Right lobe of liver (tissue), 6 donors: ENCODE measurements at regions not wholly inside any gene's neighbourhood (a gene's known extent, or its start where the extent isn't known, plus 50 kb on each side); places are given as distances from the start of the nearest gene placed in this dataset.

Source experiments
- ATAC-seq, 4 donors: fragments of 200-7000 bp; cut with Tn5 transposase; one replicate each; pipeline ENCODE4 v1.9.1; 2020; ENCODE audit warnings: mild to moderate bottlenecking in 4 of 4, moderate library complexity in 4 of 4
- DNase-seq, 3 donors: peaks; one replicate each; pipeline ENCODE4 v3.0.0-alpha.2; 2020
- H3K27ac ChIP-seq, 3 donors: fragments of 200-600 bp; one replicate each; pipeline ENCODE4 v1.8.0; 2022
- H3K27me3 ChIP-seq, 2 donors: fragments of 200-600 bp; one replicate each; pipeline ENCODE4 v1.8.0; 2022
- H3K36me3 ChIP-seq, 4 donors: fragments of 200-600 bp; sonication (generic) in 1 of 4; one replicate each; pipeline versions ENCODE4 v1.5.1 to v1.8.0; 2017 to 2022; ENCODE audit warnings: control low read depth in 1 of 4
- H3K4me1 ChIP-seq, 4 donors: fragments of 200-600 bp; sonication (generic) in 1 of 4; one replicate each; pipeline versions ENCODE4 v1.5.1 to v1.8.0; 2017 to 2022; ENCODE audit warnings: control low read depth in 1 of 4
- H3K4me3 ChIP-seq, 3 donors: fragments of 200-600 bp; one replicate each; pipeline ENCODE4 v1.8.0; 2022
- H3K9me3 ChIP-seq, 4 donors: fragments of 200-600 bp; sonication (generic) in 1 of 4; one replicate each; pipeline versions ENCODE4 v1.5.1 to v1.8.0; 2017 to 2022; ENCODE audit warnings: control low read depth in 1 of 4
- POLR2A ChIP-seq: fragments of 450-650 bp; IDR thresholded peaks from one replicate; pipeline ENCODE4 v1.6.1; 2017; ENCODE audit warnings: antibody characterized with exemption, mild to moderate bottlenecking
- WGBS: methylation state at CpG from one replicate; pipeline ENCODE4 v1.1.6; 2018; ENCODE audit warnings: low coverage, low lambda C conversion rate; ENCODE audit not compliant: insufficient coverage; ENCODE audit errors: missing lambda C conversion rate; 5-methylcytosine and 5-hydroxymethylcytosine counted together
- intact Hi-C, 2 donors: fragments of 100-400 bp; cut with DNase I; formaldehyde crosslinking; loops; one replicate each; pipeline versions ENCODE4 v1.11.2 to v1.14.1; 2022
- TF ChIP-seq, protein P1 (sequence below), 4 donors: fragments of 200-600 bp in 3 of 4; fragments of 450-650 bp in 1 of 4; IDR thresholded peaks; one replicate each; pipeline versions ENCODE4 v1.5.1 to v1.8.0; 2016 to 2022; ENCODE audit warnings: antibody characterized with exemption in 4 of 4, mild to moderate bottlenecking in 2 of 4
- donor health status: DM: no; HTN: yes; CAD: no.
- donor health status: DM: no; HTN: no; CAD: no.
- donor health status: DM: no; HTN: no; CAD: no.
- donor health status: DM: no; HTN: yes; CAD: no.
- donor health status: DM: no; HTN: yes; CAD: no.

DNA sequence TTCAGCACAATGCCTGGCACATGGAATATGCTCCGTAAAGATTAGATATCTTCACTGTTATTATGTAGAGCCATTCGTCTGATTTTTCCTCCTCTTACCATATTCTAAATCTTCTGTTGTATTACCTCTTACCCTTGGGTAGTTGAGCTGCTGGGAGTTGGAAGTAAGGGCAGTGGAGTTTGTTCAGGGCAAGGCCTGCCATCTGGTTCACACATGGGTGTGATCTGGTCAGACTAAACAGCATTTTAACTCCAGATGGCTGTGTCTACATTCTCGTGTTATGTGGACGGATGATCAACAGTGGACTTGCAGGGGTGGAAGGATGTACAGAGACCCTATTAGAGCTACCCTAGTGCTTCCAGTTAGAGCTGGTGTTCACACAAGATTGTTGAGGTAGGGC is 164.9 kb downstream of the ZIC5 start:
- DNase-seq: no peak
- no peaks in the 10 kb centered on the region for H3K36me3 ChIP-seq
- ATAC-seq: no peak
- H3K27me3 ChIP-seq: no peaks in the 10 kb centered on the region
- H3K4me1 ChIP-seq: peaks cover 0 to 24% (median 8%) of the 10 kb centered on the region in 4 donors
- no peak for TF ChIP-seq POLR2A
- TF ChIP-seq, protein P1, sequence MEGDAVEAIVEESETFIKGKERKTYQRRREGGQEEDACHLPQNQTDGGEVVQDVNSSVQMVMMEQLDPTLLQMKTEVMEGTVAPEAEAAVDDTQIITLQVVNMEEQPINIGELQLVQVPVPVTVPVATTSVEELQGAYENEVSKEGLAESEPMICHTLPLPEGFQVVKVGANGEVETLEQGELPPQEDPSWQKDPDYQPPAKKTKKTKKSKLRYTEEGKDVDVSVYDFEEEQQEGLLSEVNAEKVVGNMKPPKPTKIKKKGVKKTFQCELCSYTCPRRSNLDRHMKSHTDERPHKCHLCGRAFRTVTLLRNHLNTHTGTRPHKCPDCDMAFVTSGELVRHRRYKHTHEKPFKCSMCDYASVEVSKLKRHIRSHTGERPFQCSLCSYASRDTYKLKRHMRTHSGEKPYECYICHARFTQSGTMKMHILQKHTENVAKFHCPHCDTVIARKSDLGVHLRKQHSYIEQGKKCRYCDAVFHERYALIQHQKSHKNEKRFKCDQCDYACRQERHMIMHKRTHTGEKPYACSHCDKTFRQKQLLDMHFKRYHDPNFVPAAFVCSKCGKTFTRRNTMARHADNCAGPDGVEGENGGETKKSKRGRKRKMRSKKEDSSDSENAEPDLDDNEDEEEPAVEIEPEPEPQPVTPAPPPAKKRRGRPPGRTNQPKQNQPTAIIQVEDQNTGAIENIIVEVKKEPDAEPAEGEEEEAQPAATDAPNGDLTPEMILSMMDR (IDR thresholded peaks at IDR 0.05): no peak
- intact Hi-C loops: no loop called here
- no peak overlapping the region for H3K27ac ChIP-seq
- WGBS: 86% methylated on average over 2 of the region's 4 CpGs
- no peak overlapping the region for H3K4me3 ChIP-seq
- H3K9me3 ChIP-seq: no peaks in the 10 kb centered on the region

DNA sequence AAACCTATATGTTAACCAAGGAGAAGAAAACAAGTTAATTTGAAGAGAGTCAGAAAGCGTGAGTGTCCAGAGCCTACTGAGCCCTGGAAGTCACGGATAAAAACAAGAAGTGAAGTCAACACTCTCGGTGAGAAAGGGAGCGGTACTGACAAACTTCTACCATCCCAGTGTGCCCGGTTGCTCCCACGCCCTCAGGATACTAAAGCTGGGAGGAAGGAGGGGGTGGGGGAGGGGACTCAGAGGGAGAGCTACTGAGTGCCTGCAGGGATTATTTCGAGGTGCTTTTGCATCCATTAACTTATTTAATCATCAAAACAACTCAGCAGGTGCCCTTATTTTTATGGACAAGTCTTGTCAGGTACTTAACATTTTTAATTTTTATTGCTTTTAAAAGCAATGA is 166.2 kb downstream of the ZIC5 start:
- peaks cover 0 to 11% (median 4%) of the 10 kb centered on the region in 4 donors for H3K4me1 ChIP-seq
- WGBS: 70% methylated on average over 7 of the region's 7 CpGs
- H3K27ac ChIP-seq: no peak overlapping the region
- no peaks in the 10 kb centered on the region for H3K36me3 ChIP-seq
- ATAC-seq (no peak), DNase-seq (no peak)
- no peaks in the 10 kb centered on the region for H3K27me3 ChIP-seq
- no peak overlapping the region for H3K4me3 ChIP-seq
- intact Hi-C loops: no loop called here
- no peak for TF ChIP-seq POLR2A
- TF ChIP-seq, protein P1 (IDR thresholded peaks at IDR 0.05): no peak
- H3K9me3 ChIP-seq: no peaks in the 10 kb centered on the region

DNA sequence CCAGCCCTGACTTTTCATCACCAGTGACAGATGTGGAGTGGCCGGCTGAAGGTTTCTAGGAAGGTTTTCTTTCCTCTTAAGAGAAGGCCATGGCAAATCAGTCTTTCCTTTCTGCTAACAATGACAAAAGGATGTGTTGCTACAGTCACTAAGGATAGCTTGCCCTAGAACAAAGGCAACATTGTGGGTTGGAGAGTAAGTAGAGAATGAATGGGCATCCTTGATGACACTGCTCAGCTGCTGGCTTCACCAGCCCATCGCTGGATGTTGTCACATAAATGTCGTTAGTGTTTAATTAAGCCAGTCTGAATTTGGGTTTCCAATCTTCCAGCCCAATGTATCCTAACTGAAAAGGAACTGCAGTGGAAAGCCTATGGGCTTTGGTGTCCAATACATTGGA is 168.4 kb downstream of the ZIC5 start:
- Histone ChIP-seq H3K4me1 (no peaks in the 10 kb centered on the region), H3K9me3 (no peaks in the 10 kb centered on the region), H3K36me3 (no peaks in the 10 kb centered on the region), H3K27me3 (no peaks in the 10 kb centered on the region), H3K4me3 (no peak overlapping the region), H3K27ac (no peak overlapping the region)
- DNase-seq (no peak), ATAC-seq (no peak)
- TF ChIP-seq POLR2A: no peak
- TF ChIP-seq, protein P1 (IDR thresholded peaks at IDR 0.05): no peak
- 100% methylated on average over 3 of the region's 3 CpGs for WGBS
- intact Hi-C loops: no loop called here

DNA sequence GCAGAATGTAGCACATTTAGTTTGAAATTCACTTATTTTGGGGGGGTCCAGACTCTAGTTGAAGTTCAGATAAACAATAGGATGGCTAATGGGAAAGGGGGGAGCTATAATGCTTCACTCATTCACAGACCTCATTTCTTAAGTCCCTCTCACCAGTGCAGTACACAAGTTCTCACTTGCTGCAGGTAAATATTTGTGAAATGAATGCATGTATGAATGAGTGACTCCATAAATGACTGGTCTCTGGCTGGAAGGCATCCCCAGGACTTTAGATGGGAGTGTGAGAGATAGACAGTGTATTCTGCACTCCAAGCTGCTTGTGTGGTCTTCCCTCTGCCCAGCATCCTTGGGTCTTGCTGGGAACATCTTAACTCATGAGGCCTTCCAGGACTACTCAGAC is 169.2 kb downstream of the ZIC5 start:
- Histone ChIP-seq H3K4me3 (no peak overlapping the region), H3K27me3 (no peaks in the 10 kb centered on the region), H3K36me3 (no peaks in the 10 kb centered on the region), H3K4me1 (no peaks in the 10 kb centered on the region), H3K27ac (no peak overlapping the region), H3K9me3 (no peaks in the 10 kb centered on the region)
- TF ChIP-seq POLR2A: no peak
- TF ChIP-seq, protein P1 (IDR thresholded peaks at IDR 0.05): no peak
- intact Hi-C loops: no loop called here
- ATAC-seq (no peak), DNase-seq (no peak)

DNA sequence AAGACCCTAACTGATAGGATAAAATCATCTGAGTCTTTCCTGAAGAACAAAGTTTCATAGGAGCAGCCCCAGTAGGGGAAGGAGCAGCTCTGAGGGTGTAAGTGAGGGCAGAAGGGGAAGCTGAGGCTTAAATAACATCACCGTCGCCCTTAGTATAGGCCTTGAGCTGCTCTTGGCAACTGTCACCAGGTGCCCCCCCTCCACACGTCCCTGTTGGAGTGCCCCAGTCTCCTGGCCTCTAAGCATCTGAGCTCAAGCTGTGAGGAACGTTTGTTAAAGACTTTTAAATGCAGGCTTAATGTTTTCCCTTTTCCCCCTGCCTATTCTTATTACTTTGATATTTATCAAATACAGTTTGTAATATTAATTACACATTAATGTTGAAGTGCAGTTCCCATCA is 170.6 kb downstream of the ZIC5 start:
- Histone ChIP-seq H3K36me3 (no peaks in the 10 kb centered on the region), H3K27ac (no peak overlapping the region), H3K4me3 (no peak overlapping the region), H3K27me3 (no peaks in the 10 kb centered on the region), H3K9me3 (no peaks in the 10 kb centered on the region), H3K4me1 (no peaks in the 10 kb centered on the region)
- WGBS: 86% methylated on average over 1 of the region's 4 CpGs
- TF ChIP-seq POLR2A: no peak
- TF ChIP-seq, protein P1 (IDR thresholded peaks at IDR 0.05): no peak
- DNase-seq: no peak
- intact Hi-C loops: no loop called here
- ATAC-seq: no peak
